OCI-LY3 (cell line): ENCODE measurements at regions not wholly inside any gene's neighbourhood (a gene's known extent, or its start where the extent isn't known, plus 50 kb on each side); places are given as distances from the start of the nearest gene placed in this dataset.

ENCODE experiments used
- H2AFZ ChIP-seq: fragments of 200-600, 300-600 bp; shearing (Covaris generic); 2 replicates; pipeline ENCODE4 v1.6.0; 2014; ENCODE audit warnings: antibody characterized with exemption, low read depth, low read length
- H3K27ac ChIP-seq: fragments of 200-600, 300-600 bp; sonication (generic); 2 replicates; pipeline ENCODE4 v1.5.1; 2014; ENCODE audit warnings: mild to moderate bottlenecking, low read length, moderate library complexity, mixed read lengths
- H3K27me3 ChIP-seq: fragments of 200-600, 300-600 bp; sonication (generic); 2 replicates; pipeline ENCODE4 v1.6.1; 2014; ENCODE audit warnings: low read depth, low read length, mixed read lengths
- H3K36me3 ChIP-seq: fragments of 200-600, 300-600 bp; sonication (generic); replicated peaks from 2 replicates; pipeline ENCODE3; 2014; ENCODE audit warnings: low read depth, low read length, mixed read lengths
- H3K4me1 ChIP-seq: fragments of 300-600, 200-600 bp; sonication (generic); 2 replicates; pipeline ENCODE4 v1.6.1; 2014; ENCODE audit warnings: low read length, mixed read lengths
- H3K4me2 ChIP-seq: fragments of 200-600, 300-600 bp; sonication (generic); 2 replicates; pipeline ENCODE4 v1.6.1; 2014; ENCODE audit warnings: low read length, mixed read lengths
- H3K4me3 ChIP-seq: fragments of 300-600, 200-600 bp; sonication (generic); 2 replicates; pipeline ENCODE4 v1.5.1; 2014; ENCODE audit warnings: antibody characterized with exemption, mild to moderate bottlenecking, low read length, moderate library complexity
- H3K79me2 ChIP-seq: fragments of 300-600, 200-600 bp; shearing (Covaris generic); 2 replicates; pipeline ENCODE4 v1.6.1; 2014; ENCODE audit warnings: mild to moderate bottlenecking, low read length, mixed read lengths
- H3K9ac ChIP-seq: fragments of 300-600, 200-600 bp; shearing (Covaris generic); 2 replicates; pipeline ENCODE4 v1.6.0; 2014; ENCODE audit warnings: mild to moderate bottlenecking, low read length, moderate library complexity
- H3K9me3 ChIP-seq: fragments of 200-600, 300-600 bp; shearing (Covaris generic); 2 replicates; pipeline ENCODE4 v1.6.1; 2014; ENCODE audit warnings: low read length, mixed read lengths; ENCODE audit not compliant: insufficient read depth
- H4K20me1 ChIP-seq: fragments of 200-600, 300-600 bp; sonication (generic); 2 replicates; pipeline ENCODE4 v1.6.1; 2016; ENCODE audit warnings: low read length, mixed read lengths; ENCODE audit not compliant: insufficient read depth
- EZH2phosphoT487 ChIP-seq: fragments of 200-600 bp; shearing (Covaris generic); IDR thresholded peaks from 2 replicates; pipeline ENCODE4 v1.6.1; 2018; ENCODE audit warnings: antibody characterized with exemption, mixed run types, low read depth
- TF ChIP-seq, protein P1 (sequence below): fragments of 200-600, 300-600 bp; sonication (generic); IDR thresholded peaks from 2 replicates; pipeline ENCODE4 v1.5.1; 2014; ENCODE audit warnings: antibody characterized with exemption, low read length, low read depth

DNA sequence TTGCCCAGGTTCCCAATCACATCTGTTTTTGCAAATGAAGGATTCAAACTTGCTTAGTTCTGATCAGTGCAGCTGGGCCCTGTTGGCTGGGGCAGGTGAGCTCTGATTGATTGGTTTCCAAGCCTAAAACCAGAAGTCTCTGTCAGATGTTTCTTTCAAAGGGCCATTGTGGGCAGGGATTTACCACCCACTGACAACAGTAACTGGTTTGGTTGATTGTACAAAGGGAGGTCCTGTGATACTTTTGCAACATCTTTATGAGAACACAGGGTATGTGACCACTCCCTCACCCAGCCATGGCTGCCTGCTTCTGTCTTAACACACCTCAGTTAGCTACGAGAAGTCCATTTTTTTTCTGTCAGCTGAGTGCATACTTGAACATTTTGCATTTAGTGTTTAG lies 184.1 kb downstream of the FLRT2 start:
- Histone ChIP-seq H3K9ac (no peak overlapping the region), H3K27me3 (no peaks in the 10 kb centered on the region), H3K27ac (no peak overlapping the region), H3K4me3 (no peak overlapping the region), H3K79me2 (no peaks in the 10 kb centered on the region), H3K9me3 (no peaks in the 10 kb centered on the region), H3K4me1 (no peaks in the 10 kb centered on the region), H4K20me1 (no peaks in the 10 kb centered on the region), H2AFZ (no peak overlapping the region), H3K36me3 (no peaks in the 10 kb centered on the region), H3K4me2 (no peak overlapping the region)
- TF ChIP-seq, protein P1, sequence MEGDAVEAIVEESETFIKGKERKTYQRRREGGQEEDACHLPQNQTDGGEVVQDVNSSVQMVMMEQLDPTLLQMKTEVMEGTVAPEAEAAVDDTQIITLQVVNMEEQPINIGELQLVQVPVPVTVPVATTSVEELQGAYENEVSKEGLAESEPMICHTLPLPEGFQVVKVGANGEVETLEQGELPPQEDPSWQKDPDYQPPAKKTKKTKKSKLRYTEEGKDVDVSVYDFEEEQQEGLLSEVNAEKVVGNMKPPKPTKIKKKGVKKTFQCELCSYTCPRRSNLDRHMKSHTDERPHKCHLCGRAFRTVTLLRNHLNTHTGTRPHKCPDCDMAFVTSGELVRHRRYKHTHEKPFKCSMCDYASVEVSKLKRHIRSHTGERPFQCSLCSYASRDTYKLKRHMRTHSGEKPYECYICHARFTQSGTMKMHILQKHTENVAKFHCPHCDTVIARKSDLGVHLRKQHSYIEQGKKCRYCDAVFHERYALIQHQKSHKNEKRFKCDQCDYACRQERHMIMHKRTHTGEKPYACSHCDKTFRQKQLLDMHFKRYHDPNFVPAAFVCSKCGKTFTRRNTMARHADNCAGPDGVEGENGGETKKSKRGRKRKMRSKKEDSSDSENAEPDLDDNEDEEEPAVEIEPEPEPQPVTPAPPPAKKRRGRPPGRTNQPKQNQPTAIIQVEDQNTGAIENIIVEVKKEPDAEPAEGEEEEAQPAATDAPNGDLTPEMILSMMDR: no peak
- no peak for TF ChIP-seq EZH2phosphoT487

DNA sequence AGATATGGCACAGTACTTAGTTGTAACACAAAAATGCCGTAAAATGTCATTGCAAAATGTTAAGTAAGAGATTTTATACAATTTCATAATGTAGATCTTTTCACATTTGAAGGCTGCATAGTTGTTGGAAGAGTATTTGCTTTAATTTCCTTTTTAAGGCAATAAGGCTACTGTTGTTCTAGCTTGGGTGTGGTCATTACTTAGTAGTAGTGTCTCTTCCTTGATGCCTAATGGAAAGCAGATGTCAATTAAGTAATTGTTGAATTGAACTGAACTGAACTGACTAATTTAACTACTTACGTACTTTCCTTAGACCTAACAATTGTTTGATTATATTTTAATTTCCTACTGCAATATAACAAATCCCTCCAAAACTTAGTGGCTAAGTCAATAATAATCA lies 181.7 kb downstream of the FLRT2 start:
- Histone ChIP-seq H3K27me3 (no peaks in the 10 kb centered on the region), H3K4me3 (no peak overlapping the region), H3K4me1 (no peaks in the 10 kb centered on the region), H3K9me3 (no peaks in the 10 kb centered on the region), H3K9ac (no peak overlapping the region), H2AFZ (no peak overlapping the region), H3K79me2 (no peaks in the 10 kb centered on the region), H3K36me3 (no peaks in the 10 kb centered on the region), H4K20me1 (no peaks in the 10 kb centered on the region), H3K27ac (no peak overlapping the region), H3K4me2 (no peak overlapping the region)
- no peak for TF ChIP-seq EZH2phosphoT487
- TF ChIP-seq, protein P1: no peak
